OCI-LY7 (cell line): ENCODE measurements at regions not wholly inside any gene's neighbourhood (a gene's known extent, or its start where the extent isn't known, plus 50 kb on each side); places are given as distances from the start of the nearest gene placed in this dataset.

Experiments used
- BruUV-seq: library from RNA; stranded (reverse); fragments of 400-500 nt; replicated peaks from 2 replicates; lab custom pipeline; 2021; lab: Mats Ljungman, UMichigan
- CTCF ChIA-PET: fragments of 300-600 bp; sonication (Branson Sonifier 250); formaldehyde crosslinking; loops from one replicate; lab custom pipeline; 2022; ENCODE audit warnings: antibody characterized with exemption; ENCODE audit not compliant: unreplicated experiment; lab: Charles Lee
- POLR2A ChIA-PET: fragments of 300-600 bp; sonication (Branson Sonifier 250); formaldehyde crosslinking; loops from one replicate; lab custom pipeline; 2022; ENCODE audit warnings: antibody characterized with exemption; lab: Charles Lee
- DNase-seq: peaks from one replicate; pipeline ENCODE4 v3.0.0-alpha.2; 2015; ENCODE audit warnings: low spot score
- H2AFZ ChIP-seq: fragments of 200-600 bp; sonication (generic), shearing (Covaris generic); 2 replicates; pipeline ENCODE4 v1.6.1; 2014; ENCODE audit warnings: mild to moderate bottlenecking, antibody characterized with exemption, low read length, moderate library complexity
- H3K27ac ChIP-seq: fragments of 200-600 bp; sonication (generic); 2 replicates; pipeline ENCODE4 v1.5.1; 2014; ENCODE audit warnings: mixed run types, low read depth, mild to moderate bottlenecking, moderate library complexity, low read length, inconsistent platforms; ENCODE audit not compliant: poor library complexity, severe bottlenecking
- H3K36me3 ChIP-seq: fragments of 200-600 bp; sonication (generic); 2 replicates; pipeline ENCODE4 v1.6.1; 2014; ENCODE audit warnings: mild to moderate bottlenecking, antibody characterized with exemption, low read length, moderate library complexity, mixed read lengths; ENCODE audit not compliant: insufficient read depth
- H3K4me1 ChIP-seq: fragments of 200-600 bp; sonication (generic); 2 replicates; pipeline ENCODE4 v1.5.1; 2014; ENCODE audit warnings: mild to moderate bottlenecking, low read length; ENCODE audit not compliant: insufficient read depth, poor library complexity, severe bottlenecking
- H3K4me2 ChIP-seq: fragments of 200-600 bp; sonication (generic); 2 replicates; pipeline ENCODE4 v1.6.1; 2014; ENCODE audit warnings: mild to moderate bottlenecking, low read length
- H3K4me3 ChIP-seq: fragments of 200-600 bp; sonication (generic); 2 replicates; pipeline ENCODE4 v1.5.1; 2014; ENCODE audit warnings: mild to moderate bottlenecking, low read depth, low read length; ENCODE audit not compliant: poor library complexity, severe bottlenecking
- H3K79me2 ChIP-seq: fragments of 200-600 bp; sonication (generic); 2 replicates; pipeline ENCODE4 v1.6.1; 2016; ENCODE audit warnings: low read depth, mild to moderate bottlenecking, low read length, moderate library complexity, mixed read lengths; ENCODE audit not compliant: insufficient read depth
- H3K9me2 ChIP-seq: fragments of 200-600 bp; sonication (generic); 2 replicates; pipeline ENCODE4 v1.6.1; 2016; ENCODE audit warnings: mild to moderate bottlenecking, low read length, mixed read lengths; ENCODE audit not compliant: insufficient read depth
- H3K9me3 ChIP-seq: fragments of 200-600 bp; sonication (generic); 2 replicates; pipeline ENCODE4 v1.6.1; 2014; ENCODE audit warnings: mild to moderate bottlenecking, mixed run types, low read length, mixed read lengths
- H4K20me1 ChIP-seq: fragments of 200-600 bp; sonication (generic); 2 replicates; pipeline ENCODE4 v1.6.1; 2014; ENCODE audit warnings: mild to moderate bottlenecking, antibody characterized with exemption, low read length, moderate library complexity, mixed read lengths; ENCODE audit not compliant: insufficient read depth
- CTCF ChIP-seq: fragments of 200-600 bp; sonication (generic); conservative IDR thresholded peaks from 2 replicates; pipeline ENCODE4 v1.5.1; 2014; ENCODE audit warnings: mild to moderate bottlenecking, antibody characterized with exemption, low read length, moderate library complexity, mixed read lengths
- EZH2phosphoT487 ChIP-seq: fragments of 200-600 bp; sonication (generic); IDR thresholded peaks from 2 replicates; pipeline ENCODE4 v1.6.1; 2018; ENCODE audit warnings: low read depth, borderline replicate concordance, mild to moderate bottlenecking, mixed run types, antibody characterized with exemption, low read length, moderate library complexity, mixed read lengths
- intact Hi-C: fragments of 100-400 bp; cut with micrococcal nuclease; formaldehyde crosslinking; loops from one replicate; pipeline ENCODE4 v1.10.0; 2022; ENCODE audit not compliant: unreplicated experiment

GRCh38 chr14:65336191-65336591 is 76.3 kb upstream of the FUT8 start:
- TF ChIP-seq EZH2phosphoT487 (no peak), CTCF (no peak)
- BruUV-seq: no TSS peak
- Histone ChIP-seq H3K9me3 (no peaks in the 10 kb centered on the region), H3K36me3 (no peaks in the 10 kb centered on the region), H3K9me2 (no peaks in the 10 kb centered on the region), H3K4me1 (peaks cover 61% of the 10 kb centered on the region), H3K4me2 (no peak overlapping the region), H2AFZ (no peak overlapping the region), H3K27ac (no peak overlapping the region), H3K79me2 (no peaks in the 10 kb centered on the region), H4K20me1 (no peaks in the 10 kb centered on the region), H3K4me3 (no peak overlapping the region)
- no peak for DNase-seq
- intact Hi-C loops: no loop called here
- ChIA-PET CTCF (interaction anchor here (0.5 kb wide), 1 partner anchor 15 kb away, joined by 3 read pairs; no protein-coding TSS in a partner anchor), POLR2A (interaction anchor here (0.6 to 9.4 kb wide), 3 partner anchors 15 to 76 kb away, joined by 3 to 141 read pairs (median 123); no protein-coding TSS in a partner anchor)

- Histone ChIP-seq H3K36me3 (no peaks in the 10 kb centered on the region), H3K4me3 (no peak overlapping the region), H3K9me3 (no peaks in the 10 kb centered on the region), H3K27ac (no peak overlapping the region), H3K79me2 (no peaks in the 10 kb centered on the region), H3K9me2 (no peaks in the 10 kb centered on the region), H2AFZ (no peak overlapping the region), H3K4me2 (no peak overlapping the region), H3K4me1 (peaks cover 26% of the 10 kb centered on the region), H4K20me1 (no peaks in the 10 kb centered on the region)
- no TSS peak for BruUV-seq
- intact Hi-C loops: no loop called here
- CTCF ChIA-PET: no interaction called here
- DNase-seq: no peak
- TF ChIP-seq EZH2phosphoT487 (no peak), CTCF (no peak)
- POLR2A ChIA-PET: interaction anchor here (0.8 to 0.9 kb wide), 2 partner anchors 10 to 19 kb away, joined by 3 read pairs; no protein-coding TSS in a partner anchor
Measured at GRCh38 chr14:65339866-65340265, 72.7 kb upstream of the FUT8 start.

GRCh38 chr14:65344011-65344410 is 68.5 kb upstream of the FUT8 start:
- intact Hi-C loops: no loop called here
- no peaks in the 10 kb centered on the region for H3K9me3 ChIP-seq
- H3K9me2 ChIP-seq: no peaks in the 10 kb centered on the region
- H3K27ac ChIP-seq: no peak overlapping the region
- no peak for TF ChIP-seq EZH2phosphoT487
- no peak for TF ChIP-seq CTCF
- no peak for DNase-seq
- CTCF ChIA-PET: no interaction called here
- H3K36me3 ChIP-seq: no peaks in the 10 kb centered on the region
- H4K20me1 ChIP-seq: no peaks in the 10 kb centered on the region
- H3K4me3 ChIP-seq: no peak overlapping the region
- no peaks in the 10 kb centered on the region for H3K79me2 ChIP-seq
- POLR2A ChIA-PET: interaction anchor here (0.6 to 3.5 kb wide), 11 partner anchors 9 to 320 kb away, joined by 3 to 29 read pairs (median 4); no protein-coding TSS in a partner anchor
- peaks cover 30% of the 10 kb centered on the region for H3K4me1 ChIP-seq
- no TSS peak for BruUV-seq
- no peak overlapping the region for H2AFZ ChIP-seq
- H3K4me2 ChIP-seq: no peak overlapping the region
